GDM1 (cell line): ENCODE measurements at regions not wholly inside any gene's neighbourhood (a gene's known extent, or its start where the extent isn't known, plus 50 kb on each side); places are given as distances from the start of the nearest gene placed in this dataset.
"Not testable (repeated sequence)": the region's sequence is repeated elsewhere in the genome, so short reads cannot be mapped to it uniquely, and the experiment has no call there.

Experiments
- DNase-seq: peaks from one replicate; lab custom pipeline; 2025; lab: John Stamatoyannopoulos, UW

DNA sequence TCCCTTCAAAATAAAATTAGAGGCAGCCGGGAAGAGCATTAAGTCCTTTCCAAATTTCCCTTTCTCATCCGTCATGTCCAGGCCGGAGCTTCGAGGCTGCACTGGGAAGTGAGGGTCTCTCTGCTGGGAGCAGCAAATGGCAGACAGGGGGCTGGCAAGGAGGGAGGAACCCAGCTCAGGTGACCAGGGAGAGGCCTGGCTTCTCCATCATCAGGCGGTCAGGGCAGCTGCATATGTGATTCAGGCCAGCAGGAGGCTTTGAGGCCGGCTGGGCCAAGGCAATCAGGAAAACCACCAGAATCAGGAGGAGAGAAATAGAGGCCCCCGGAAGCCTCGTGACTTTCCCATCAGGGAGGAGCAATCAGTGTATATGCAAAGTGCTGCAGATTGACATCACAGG lies 85.0 kb upstream of the RPL38 start:
- DNase-seq: no peak

DNA sequence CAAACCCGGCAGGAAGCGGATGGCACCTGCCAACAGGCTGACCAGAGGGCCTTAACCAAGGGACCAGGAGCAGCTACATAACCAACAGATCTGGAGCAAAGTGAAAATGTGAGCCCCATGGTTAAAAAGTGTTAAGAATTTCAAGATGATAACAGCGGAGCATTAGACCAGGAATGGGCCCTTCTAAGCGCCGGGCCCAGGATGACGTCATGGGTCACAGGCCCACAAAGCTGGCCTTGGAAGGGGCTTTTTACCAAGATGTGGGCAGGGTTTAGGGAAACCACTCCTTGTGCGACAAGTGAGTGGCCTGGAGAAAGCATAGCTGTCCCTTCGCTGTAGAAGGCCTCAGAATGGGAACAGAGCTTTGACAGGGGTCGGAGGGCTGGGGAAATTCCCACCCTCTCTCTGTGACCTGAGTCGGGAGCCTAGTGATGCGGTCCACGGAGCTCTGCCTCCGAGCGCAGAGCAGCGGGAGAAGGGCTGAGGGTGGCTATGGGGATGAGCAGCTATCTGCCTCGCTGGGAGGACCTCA lies 84.4 kb upstream of the RPL38 start:
- no peak for DNase-seq

DNA sequence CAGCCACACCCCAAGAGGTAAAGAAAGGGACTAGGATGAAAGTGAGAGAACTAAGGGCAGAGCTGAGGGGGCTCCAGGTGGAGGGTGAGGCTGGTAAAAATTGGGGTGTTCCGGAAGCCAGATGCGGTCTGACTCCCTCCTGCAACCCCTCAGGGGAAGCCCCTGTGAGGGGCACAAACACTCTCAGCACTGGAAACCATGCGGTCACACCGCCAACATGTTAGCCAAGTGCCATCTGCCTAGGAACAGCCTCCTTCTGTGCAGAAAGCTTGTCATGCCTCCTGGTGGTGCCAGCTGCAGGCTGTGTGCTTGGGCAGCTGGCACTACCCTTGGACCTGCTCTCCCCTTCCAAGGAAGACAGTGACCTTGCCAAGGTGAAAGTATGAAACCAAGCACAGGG lies 83.5 kb upstream of the RPL38 start:
- no peak for DNase-seq

DNA sequence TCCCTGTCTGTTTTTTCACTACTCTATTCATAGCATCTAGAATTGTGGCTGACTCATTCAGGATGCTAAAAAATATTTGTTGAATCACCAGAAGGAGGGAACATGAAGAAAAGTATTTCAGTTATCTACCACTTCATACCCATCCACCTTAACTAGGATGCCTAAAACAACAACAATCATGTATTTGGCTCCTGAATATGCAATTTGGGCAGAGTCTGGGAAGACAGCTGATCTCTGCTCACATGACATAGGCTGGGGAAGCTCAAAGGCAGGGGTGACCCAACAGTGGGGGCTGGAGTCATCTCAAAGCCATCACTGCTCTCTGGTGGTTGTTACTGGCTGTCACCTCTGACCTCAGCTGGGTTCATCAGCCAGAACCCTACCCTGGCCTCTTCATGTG lies 80.1 kb upstream of the RPL38 start:
- DNase-seq: no peak

DNA sequence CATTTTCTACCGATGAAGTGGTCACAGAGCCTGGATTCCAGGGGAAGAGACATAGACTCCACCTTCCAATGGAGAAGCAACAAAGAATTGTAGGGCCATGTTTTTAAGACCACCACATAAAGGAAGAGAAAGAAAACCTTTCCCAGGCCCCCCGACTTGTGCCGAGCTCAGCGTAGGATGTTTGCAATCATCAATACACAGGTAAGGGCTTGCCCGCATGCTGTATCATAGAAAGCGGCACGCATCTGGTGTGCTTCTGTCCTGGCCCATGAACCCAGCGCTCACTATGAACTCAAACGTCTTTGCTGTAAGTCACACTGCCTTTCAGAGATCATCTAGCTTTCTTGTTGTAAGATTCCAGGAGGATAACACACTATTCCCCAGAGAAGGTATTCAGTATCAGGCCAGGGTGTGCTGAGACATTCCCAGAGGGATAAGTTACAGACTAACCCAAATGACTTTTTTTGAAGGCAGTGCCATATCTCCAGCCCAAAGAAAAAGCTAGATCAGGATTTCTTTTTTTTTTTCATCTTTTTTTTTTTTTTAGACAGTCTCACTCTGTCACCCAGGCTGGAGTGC lies 79.5 kb upstream of the RPL38 start:
- DNase-seq: no peak

DNA sequence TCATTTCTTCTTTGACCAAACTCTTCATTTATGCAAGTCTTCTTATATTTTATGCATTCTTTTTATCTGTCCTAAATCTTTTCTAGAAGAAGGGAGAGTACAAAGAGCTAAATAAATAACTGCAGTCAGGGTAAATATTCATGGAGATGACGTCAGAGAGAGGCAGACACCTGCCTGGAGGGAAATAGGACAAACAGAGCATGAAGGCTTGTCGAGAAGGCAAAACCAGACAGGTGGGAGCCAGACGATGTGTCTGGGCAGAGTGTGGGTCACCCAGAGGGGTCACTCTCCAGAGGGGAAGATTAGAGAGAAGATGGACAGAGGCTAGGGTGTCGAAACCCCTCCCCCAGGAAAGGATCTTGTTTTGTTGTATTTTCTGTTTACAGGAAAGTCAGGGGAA lies 78.3 kb upstream of the RPL38 start:
- no peak for DNase-seq

DNA sequence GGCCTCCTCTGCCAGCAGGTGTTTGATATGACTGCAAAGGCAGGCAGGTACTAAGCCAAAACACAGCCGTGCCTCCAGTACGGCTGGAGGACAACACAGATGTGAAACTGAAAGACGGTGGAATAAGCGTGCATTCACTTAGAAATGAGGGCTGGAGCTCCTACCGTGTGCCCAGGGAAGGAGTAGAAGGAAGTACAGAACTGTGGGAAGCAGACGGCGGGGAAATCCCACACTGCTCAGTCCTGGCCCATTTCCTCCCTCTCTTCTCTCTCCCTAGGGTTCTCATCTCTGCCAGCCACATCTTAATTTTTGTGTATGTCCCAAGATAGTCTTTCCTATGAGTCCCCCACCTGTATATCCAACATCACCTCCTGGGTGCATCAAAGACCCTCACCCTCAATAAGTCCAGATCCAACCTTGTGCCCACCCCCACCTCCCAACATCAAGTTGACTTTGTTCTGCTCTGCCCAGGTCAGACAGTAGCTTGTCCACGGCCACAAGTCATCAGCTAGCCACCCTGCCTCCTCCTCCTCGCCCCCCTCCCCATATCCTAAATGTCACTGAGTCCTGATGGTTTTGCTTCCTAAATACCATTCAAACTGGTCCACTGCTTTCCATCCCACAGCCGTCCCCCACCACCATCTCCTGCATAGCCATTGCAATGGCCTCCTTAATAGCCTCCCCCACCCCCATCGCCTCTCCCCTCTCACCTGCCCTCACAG lies 77.1 kb upstream of the RPL38 start:
- no peak for DNase-seq

DNA sequence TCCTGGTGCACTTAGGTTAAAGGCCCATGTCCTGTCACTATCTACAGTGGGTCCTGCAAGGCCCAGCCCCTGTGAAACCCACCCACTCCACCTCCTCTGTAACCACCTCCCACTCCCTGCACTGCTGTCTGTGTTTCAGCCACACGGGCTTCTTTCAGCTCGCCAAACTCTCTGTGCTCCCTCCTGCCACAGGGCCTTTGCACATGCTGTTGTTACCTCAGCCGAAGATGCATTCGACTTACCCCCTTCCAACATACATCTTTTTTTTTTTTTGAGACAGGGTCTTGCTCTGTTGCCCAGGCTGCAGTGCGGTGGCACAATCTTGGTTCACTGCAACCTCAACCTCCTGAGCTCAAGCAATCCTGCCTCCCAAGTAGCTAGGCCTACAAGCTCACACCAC lies 76.5 kb upstream of the RPL38 start:
- DNase-seq: no peak

DNA sequence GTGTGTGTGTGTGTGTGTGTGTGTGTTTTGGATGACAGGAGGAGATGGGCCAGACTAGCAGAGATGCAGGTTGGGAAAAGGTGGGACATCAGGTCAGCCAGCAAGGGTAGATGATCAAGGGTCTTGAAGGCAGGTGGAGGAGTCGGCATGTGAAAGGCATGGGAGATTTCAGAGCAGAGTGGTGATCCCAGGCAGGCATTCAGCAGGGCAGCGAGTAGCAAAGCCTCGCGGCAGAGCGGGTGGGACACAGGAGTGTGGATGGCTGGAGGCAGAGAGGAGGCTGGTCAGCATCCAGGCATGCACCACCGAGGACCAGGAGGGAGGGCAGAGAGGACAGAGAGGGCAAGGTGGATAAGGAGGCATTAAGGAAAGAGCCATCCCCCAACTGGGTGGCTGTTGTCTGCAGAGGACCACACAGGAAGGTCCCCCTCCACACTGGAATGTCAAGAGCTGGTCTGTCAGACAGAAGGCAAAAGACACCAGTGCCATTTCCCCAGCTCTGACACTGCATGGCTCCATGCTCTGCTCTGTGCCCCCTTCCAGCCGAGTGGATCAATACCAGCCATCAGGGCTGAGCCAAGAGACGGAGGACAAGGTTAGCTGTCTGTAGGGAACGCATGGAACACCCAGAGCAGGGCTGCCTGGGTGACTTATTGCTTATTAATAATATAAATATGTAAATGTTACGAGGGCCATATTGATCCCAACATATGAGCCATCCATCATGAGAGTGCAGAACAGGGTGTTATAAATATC lies 74.8 kb upstream of the RPL38 start:
- DNase-seq: no peak

DNA sequence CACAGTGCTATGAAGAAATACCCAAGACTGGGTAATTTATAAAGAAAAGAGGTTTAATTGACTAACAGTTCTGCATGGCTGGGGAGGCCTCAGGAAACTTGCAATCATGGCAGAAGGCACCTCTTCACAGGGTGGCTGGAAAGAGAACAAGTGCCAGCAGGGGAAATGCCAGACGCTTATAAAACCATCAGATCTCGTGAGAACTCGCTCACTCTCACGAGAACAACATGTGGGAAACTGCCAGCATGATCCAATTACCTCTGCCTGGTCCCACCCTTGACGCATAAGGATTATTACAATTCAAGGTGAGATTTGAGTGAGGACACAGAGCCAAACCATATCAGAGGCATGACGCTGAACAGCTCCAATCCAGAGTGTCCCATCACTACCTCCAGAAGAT lies 73.7 kb upstream of the RPL38 start:
- DNase-seq: not testable (repeated sequence)

DNA sequence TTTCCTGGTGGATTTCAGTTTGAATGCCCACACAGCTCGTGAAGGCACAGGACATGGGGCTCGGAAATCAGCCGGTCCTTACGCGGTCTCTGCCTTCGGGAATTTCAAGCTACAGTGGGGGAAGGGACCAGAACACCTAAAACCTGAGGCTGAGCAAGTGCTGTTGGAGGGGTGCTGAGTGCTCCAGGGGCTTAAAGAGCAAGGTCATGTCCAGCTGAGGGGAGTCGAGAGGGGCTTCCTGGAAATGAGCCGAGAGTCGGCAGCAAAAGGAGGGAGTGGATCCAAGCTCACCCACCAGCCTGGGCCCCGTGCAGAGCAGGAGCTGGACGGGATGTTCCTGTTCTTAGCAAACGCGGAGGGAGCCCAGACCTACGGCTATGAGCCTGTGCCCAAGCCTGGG lies 73.2 kb upstream of the RPL38 start:
- no peak for DNase-seq

DNA sequence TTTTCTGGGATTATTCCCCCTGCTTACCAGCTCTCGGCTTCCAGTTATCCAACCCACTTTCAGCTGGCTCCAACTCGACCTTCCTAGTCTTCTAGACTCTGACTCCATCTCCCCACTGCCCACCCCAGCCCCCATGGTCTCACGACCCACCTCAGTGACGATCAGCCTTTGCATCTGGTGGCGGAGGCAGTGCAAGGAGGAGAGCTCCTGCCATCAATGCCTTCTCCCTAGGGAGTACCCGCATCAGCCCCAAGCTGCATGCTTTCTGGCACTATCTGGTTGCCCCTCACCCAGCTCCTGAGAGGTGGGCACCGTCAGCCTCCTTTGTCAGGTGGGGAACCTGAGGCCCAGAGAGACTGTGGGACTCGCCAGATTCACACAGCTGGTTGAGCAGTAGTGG lies 72.6 kb upstream of the RPL38 start:
- no peak for DNase-seq

DNA sequence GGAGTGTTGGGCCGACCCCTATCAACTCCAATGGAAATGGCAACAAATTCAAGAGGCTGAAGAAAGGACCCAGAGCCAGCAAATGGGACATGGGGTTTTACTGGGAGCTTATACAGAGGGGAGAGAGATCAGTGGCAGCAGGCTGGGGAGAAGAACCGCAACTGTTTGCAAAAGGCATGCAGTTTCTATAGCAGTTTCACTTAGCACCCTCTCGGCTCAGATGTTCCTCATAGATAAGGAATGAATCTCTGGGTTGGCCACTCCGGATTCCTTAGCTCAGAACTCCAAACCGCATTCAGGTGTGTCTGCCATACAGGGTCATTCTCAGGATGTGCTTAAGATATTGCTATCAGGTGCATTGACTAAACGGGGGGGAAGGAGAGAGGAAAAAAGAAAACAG lies 71.1 kb upstream of the RPL38 start:
- no peak for DNase-seq

DNA sequence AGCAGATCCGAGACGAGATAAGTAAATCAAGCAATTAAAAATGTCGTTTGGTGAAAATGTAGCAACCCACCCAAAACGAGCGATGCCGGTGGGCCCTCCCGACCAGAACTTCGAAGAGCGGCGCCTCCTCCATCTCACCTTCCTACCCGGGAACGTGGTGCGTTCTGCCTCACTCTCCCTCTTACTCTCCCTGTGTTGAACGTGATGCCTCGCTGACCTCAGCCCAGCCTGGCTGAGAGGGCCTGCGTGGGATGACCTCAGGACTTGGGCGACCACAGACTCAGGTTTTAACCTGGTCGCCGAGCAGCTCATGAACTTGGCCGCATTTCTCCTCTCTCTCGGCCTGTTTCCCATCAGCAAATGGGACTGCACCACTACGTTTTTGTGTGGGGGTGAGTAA lies 69.7 kb upstream of the RPL38 start:
- no peak for DNase-seq

DNA sequence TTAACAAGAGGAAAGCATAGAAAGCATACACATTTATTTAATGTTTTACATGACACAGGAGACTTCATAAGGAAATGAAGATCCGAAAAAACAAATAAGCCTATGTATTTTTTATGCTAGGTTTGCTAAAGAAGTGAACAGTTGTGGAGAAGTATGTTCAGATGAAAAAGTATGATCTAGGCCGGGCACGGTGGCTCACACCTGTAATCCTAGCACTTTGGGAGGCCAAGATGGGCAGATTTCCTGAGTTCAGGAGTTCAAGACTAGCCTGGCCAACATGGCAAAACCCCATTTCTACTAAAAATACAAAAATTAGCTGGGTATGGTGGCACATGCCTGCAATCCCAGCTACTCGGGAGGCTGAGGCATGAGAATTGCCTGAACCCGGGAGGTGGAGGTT lies 69.2 kb upstream of the RPL38 start:
- not testable (repeated sequence) for DNase-seq

DNA sequence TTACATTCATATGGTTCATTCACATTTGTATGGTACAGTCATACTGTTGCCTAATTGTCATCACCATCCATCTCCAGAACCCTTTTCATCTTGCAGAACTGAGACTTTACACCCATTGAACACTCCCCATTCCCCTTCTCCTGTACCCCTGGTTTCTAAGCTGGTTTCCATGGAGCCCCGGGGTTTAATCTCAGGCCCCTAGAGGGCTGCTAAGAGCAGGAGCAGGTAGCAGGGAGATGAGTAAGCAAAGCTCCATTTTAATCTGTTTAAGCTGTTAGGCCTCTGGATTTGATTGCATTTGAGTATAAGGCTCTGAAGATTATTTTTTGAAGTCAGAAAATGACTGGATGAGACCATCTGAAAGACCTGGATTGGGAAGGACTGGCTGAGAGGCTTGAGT lies 68.5 kb upstream of the RPL38 start:
- no peak for DNase-seq

DNA sequence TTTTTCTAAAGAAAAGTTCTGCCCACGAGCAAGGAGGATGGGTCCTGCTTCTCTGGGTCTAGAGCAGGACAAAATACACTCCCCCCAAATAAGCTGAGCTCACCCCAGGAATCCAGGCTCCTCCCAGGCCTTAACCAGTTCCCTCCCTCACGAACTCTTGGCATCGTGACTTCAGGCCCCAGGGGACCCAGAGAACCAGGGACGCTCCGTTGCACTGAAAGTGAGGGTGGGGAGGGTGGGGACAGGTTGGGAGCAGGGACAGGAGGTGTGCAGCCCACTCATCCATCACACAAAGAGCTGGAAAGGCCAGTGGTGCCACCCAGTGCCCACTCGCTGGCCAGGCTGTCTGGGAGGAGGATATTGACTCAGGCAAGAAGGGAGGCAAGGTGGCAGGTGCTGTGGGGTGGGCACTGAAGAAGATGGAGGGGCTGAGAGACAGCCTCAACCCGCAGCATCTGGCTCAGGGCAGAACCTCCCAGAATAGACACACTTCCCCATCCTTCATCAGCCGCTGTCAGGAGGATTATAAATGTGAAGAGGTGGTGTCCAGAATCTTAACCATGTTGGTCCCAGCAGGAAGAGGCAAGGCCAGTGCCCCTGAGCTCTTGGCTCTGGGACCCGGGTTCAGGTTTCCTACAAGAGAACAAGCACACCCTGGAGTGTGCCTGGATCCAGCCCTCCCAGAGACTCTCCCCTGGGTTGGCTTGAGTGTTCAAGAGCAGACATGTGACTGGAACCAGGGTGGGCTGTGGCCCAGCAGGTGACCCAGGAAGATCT lies 67.9 kb upstream of the RPL38 start:
- no peak for DNase-seq

DNA sequence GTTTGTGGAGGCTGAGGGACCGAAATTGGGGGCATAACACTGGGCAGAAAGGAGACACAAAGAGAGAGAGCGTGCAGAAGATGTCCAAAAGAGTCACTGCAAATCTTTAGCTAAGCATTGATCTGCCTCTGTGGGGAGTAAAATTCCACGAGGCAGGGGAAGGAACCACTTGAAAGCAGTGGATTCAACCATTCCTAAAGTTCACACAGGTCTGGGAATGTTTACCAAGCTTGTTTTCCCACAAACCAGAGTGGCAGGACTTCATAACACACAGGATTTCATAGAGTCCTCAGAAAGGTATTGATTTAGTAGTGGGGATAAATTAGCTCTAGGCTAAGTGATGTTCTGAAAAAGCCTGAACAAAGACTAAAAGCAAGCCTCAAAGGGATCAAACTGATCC lies 66.1 kb upstream of the RPL38 start:
- no peak for DNase-seq

DNA sequence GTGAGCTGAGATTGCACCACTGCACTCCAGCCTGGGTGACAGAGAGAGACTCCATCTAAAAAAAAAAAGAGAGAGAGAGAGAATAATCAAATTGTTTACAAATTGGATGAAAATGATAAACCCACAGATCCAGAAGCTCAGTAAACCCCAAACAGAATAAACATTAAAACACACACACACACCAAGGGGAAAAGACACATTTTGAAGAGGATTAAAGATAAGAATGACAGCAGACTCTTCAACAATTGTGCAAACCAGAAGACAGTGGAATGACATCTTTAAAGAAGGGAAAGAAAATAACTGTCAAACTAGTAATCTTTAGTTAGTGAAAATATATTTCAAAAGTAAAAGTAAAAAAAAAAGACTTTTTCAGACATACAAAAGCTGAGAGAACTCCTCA lies 64.4 kb upstream of the RPL38 start:
- no peak for DNase-seq

DNA sequence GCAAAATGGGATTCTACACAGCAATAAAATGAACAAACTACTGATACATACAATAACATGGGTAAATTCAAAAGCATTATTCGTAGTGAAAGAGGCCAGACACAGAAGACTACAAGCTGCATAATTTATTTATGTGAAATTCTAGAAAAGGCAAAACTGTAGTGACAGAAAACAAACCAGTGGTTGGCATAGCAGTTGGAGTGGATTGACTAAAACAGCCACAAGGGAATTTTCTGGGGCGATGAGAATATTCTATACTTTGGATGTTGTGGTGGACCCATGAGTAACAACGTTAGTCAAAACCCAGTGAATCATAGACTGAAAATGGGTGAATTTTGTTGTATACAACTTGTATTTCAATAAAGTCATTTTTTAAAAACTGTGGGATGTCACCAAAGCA lies 63.2 kb upstream of the RPL38 start:
- no peak for DNase-seq

DNA sequence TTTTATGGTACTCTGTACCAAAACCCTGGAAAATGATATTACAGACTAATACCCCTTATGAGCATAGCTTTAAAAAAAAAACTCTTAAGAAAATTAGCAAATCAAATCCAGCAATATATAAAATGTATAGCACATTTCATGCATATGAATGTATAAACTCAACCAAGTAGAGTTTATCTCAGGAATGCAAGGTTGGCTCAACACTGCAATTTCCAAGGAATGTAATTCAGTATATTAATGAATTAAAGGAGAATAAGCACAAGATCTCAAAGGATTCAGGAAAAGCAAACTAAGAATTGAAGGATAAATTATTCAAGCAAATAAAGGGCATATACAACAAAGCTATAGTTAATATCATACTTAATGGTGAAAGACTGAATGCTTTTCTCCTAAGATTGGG lies 61.9 kb upstream of the RPL38 start:
- no peak for DNase-seq

DNA sequence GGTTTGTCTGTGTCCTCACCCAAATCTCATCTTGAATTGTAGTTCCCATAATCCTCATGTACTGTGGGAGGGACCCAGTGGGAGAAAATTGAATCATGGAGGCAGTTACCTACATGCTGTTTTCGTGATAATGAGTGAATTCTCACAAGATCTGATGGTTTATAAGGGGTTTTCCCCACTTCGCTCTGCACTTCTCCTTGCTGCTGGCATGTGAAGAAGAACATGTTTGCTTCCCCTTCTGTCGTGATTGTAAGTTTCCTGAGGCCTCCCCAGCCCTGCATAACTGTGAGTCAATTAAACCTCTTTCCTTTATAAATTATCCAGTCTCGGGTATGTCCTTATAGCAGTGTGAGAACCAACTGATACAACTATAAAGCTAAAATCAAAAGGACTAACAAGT lies 60.2 kb upstream of the RPL38 start:
- DNase-seq: not testable (repeated sequence)

DNA sequence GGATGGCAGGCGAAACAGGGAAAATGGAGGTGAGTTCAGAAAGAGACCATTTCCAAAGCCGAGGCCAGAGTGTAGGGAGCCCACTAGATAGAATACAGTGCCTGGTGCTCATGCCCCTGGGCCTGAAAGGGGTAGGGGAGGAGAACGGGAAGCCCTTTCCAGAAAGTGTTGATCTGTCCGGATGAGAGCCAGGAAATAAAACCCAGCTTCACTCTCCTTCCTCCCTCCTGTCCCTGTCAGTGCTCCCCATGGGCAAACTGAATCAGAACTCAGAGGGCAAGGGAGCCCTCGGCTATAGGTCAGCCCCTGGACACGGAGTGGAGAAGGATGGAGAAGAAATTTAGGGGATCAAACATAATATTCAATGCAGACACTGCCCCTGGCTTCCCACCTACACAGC lies 57.7 kb upstream of the RPL38 start:
- no peak for DNase-seq
